Transverse colon (tissue), 4 donors: ENCODE measurements at regions not wholly inside any gene's neighbourhood (a gene's known extent, or its start where the extent isn't known, plus 50 kb on each side); places are given as distances from the start of the nearest gene placed in this dataset.

Experiments used
- EP300 ChIP-seq: sonication (generic); formaldehyde crosslinking; IDR thresholded peaks from one replicate; pipeline ENCODE4 v1.6.1; 2017; ENCODE audit warnings: antibody characterized with exemption, low read depth
- POLR2A ChIP-seq: fragments of 450-650 bp; IDR thresholded peaks from one replicate; pipeline ENCODE4 v1.6.1; 2016; ENCODE audit warnings: antibody characterized with exemption, mild to moderate bottlenecking, moderate library complexity
- POLR2AphosphoS5 ChIP-seq, 3 donors: sonication (generic); formaldehyde crosslinking; IDR thresholded peaks; one replicate each; pipeline ENCODE4 v1.6.1; 2016; ENCODE audit warnings: antibody characterized with exemption in 3 of 3
- TF ChIP-seq, protein P1 (sequence below), 5 experiments: fragments of 200-600 bp in 3 of 5; fragments of 450-650 bp in 2 of 5; sonication (generic) in 3 of 5; IDR thresholded peaks; 1 replicate in 2 of 5; 2 replicates in 3 of 5; pipeline ENCODE4 v1.5.1; 2016 to 2017; ENCODE audit warnings: antibody characterized with exemption in 5 of 5, inconsistent platforms in 3 of 5, mild to moderate bottlenecking in 2 of 5, moderate library complexity in 1 of 5

DNA sequence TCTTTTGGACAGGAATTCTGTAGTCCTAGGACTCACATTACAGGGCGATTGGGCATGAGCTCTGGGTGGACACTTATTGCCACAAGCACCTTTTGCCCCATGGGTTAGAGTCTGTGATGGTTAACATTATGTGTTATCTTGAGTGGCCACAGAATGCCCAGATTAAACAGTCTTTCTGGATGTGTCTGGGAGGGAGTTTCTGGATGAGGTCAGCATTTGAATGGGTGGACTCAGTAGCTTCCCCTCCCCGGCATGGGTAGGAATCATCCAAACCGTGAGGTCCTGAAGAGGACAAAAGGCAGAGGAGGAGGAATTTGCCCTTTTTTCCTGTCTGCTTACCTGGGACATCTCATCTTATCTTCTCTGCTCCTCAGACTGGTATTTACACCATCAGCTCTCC lies 85.6 kb downstream of the BMP4 start:
- TF ChIP-seq, protein P1, sequence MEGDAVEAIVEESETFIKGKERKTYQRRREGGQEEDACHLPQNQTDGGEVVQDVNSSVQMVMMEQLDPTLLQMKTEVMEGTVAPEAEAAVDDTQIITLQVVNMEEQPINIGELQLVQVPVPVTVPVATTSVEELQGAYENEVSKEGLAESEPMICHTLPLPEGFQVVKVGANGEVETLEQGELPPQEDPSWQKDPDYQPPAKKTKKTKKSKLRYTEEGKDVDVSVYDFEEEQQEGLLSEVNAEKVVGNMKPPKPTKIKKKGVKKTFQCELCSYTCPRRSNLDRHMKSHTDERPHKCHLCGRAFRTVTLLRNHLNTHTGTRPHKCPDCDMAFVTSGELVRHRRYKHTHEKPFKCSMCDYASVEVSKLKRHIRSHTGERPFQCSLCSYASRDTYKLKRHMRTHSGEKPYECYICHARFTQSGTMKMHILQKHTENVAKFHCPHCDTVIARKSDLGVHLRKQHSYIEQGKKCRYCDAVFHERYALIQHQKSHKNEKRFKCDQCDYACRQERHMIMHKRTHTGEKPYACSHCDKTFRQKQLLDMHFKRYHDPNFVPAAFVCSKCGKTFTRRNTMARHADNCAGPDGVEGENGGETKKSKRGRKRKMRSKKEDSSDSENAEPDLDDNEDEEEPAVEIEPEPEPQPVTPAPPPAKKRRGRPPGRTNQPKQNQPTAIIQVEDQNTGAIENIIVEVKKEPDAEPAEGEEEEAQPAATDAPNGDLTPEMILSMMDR (IDR thresholded peaks at IDR 0.05): no peak
- TF ChIP-seq POLR2AphosphoS5 (IDR thresholded peaks at IDR 0.05) (no peak), EP300 (no peak), POLR2A (no peak)
